ENCODE measurements at regions not wholly inside any gene's neighbourhood (a gene's known extent, or its start where the extent isn't known, plus 50 kb on each side); places are given as distances from the start of the nearest gene placed in this dataset.

DNA sequence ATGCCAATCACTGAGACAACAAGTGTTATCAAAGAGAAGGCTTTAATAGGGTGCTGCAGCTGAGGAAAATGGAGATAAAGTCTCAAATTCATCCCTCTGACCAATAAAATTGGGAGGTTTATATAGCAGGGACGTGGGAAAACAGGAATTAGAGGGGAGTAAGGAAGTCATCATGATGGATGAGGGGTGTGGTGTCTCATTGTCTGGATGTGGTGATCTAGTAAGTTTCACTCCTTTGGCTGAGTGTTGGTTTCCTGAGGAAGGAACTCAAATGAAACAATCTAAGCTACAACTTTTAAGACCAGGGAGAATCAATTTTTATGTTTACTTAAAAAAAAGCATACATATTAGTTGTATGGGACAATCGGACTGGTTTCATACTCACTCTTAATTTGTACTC lies 491.0 kb upstream of the KIRREL3 start:
- no peak for DNase-seq (ENCODE audit: insufficient read length, low spot score)
- TF ChIP-seq, protein P1, sequence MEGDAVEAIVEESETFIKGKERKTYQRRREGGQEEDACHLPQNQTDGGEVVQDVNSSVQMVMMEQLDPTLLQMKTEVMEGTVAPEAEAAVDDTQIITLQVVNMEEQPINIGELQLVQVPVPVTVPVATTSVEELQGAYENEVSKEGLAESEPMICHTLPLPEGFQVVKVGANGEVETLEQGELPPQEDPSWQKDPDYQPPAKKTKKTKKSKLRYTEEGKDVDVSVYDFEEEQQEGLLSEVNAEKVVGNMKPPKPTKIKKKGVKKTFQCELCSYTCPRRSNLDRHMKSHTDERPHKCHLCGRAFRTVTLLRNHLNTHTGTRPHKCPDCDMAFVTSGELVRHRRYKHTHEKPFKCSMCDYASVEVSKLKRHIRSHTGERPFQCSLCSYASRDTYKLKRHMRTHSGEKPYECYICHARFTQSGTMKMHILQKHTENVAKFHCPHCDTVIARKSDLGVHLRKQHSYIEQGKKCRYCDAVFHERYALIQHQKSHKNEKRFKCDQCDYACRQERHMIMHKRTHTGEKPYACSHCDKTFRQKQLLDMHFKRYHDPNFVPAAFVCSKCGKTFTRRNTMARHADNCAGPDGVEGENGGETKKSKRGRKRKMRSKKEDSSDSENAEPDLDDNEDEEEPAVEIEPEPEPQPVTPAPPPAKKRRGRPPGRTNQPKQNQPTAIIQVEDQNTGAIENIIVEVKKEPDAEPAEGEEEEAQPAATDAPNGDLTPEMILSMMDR (IDR thresholded peaks at IDR 0.05; ENCODE audit: insufficient read depth, missing control alignments), result no peak
- FAIRE-seq, result no peak

DNA sequence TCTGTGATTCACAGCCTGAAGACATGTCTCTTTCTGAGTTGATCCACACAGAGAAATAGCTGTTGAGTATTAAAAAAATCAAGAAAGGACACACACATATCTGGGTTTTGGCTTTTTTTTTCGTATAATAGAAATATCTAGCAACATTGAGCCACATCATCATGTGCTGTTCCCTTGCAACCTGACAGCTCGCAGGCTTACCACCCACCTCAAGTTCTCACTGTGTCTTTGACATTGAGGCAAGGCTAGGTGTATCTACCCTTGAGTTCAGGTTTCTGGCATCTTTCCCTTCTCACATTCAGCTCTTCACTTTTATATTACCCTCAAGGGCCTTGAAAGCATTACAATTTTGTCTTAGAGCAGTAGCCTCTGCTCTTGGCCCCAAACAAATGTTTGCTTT lies 490.3 kb upstream of the KIRREL3 start:
- TF ChIP-seq, protein P1 (IDR thresholded peaks at IDR 0.05; ENCODE audit: insufficient read depth, missing control alignments), result no peak
- no peak for FAIRE-seq
- DNase-seq (ENCODE audit: insufficient read length, low spot score), result no peak

DNA sequence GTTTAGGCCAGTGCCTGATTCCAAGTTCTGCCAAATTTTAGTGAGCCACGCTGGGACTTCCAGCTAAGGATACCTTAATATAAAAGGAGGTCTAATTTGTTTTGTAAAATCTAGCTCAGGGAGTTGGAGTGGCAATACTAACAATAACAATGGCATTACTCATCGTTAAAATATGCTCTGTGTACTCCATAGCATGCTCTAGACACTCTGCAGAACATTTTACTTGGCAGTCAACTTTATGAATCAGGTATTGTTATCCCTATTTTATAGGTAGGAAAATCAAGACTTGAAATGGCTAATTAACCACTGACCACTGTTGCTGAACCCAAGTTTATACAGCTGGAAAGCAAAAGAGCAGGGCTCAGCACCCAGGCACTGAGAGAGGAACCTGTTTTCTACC lies 485.0 kb upstream of the KIRREL3 start:
- TF ChIP-seq, protein P1 (IDR thresholded peaks at IDR 0.05; ENCODE audit: insufficient read depth, missing control alignments), result no peak
- FAIRE-seq, result no peak

DNA sequence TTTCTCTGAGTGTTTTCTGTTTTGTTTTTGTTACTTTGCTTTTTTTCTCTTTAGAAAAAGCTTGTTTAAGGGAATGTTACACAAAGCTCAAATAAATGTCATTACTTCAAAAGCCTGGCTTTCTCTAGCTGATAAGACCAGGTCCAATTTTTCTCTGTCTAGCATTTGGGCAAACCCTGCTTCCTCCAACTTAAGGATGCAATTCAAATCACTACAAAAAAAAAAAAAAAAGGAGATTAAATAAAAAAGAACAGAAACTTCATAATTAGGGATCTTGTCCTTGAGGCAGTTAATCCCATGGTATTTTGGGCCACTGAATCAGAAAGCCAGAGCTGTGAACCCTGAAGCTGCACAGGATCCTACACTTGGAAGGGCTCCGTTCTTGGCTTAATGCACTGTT lies 480.8 kb upstream of the KIRREL3 start:
- no peak for FAIRE-seq
- TF ChIP-seq, protein P1 (IDR thresholded peaks at IDR 0.05; ENCODE audit: insufficient read depth, missing control alignments), result no peak
- no peak for DNase-seq (ENCODE audit: insufficient read length, low spot score)

More for the DNA sequence above, 485.0 kb upstream of the KIRREL3 start:
- no peak for DNase-seq (ENCODE audit: insufficient read length, low spot score)

DNA sequence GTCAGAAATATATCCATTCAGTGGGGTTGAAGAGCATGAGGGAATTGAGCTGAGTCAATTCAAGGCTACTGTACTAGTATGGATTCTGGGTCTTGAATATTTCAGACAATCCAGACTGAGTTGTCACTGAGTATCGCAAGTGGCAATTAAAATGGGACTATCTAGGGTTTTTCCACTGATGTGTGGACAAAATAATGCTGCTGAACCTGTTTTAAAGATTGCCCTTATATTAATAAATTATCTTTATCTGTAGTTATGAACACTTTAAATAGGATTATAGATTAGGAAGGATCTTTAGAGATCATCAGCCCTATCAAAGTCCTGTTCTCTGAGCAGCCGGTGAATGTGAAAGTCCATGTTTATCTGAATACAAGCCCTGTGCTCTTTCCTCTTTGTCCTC lies 478.3 kb upstream of the KIRREL3 start:
- no peak for DNase-seq (ENCODE audit: insufficient read length, low spot score)
- TF ChIP-seq, protein P1 (IDR thresholded peaks at IDR 0.05; ENCODE audit: insufficient read depth, missing control alignments), result no peak
- FAIRE-seq, result no peak

DNA sequence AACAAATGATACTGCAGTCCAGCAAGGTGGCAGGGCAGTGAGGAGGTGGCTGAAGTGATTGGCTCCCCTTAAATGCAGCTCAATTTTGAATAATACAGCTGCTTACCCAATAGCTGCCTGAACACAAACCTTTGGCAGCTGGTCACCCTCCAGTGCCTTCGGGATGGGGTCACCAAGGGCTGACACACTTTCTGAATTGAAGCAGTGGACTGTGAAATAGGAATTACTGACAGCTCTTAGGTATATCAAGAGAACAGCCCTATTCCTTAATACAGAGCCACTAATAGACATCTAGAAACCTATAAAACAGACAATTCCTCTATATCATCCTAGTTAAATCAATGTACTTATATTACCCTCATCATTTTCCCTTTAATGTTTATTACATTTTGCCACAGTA lies 474.2 kb upstream of the KIRREL3 start:
- TF ChIP-seq, protein P1 (IDR thresholded peaks at IDR 0.05; ENCODE audit: insufficient read depth, missing control alignments), result no peak
- no peak for DNase-seq (ENCODE audit: insufficient read length, low spot score)
- FAIRE-seq, result no peak

DNA sequence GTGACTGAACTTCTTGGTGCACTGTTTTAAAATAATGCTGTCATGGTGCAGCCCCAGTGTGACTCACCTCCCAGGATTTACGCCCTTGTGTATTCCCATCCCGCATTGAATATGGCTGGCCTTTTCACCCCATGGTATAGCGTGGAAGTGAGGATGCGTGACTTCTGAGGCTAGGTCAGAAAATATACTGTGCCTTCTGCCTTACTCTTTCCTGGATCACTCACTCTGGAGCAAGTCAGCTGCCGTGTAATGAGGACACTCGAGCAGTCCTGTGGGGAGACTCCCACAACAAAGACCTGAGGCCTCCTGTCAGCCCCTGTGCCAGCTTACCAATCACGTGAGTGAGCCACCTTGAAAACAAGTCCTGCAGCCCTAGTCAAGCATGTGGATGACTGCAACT lies 471.9 kb upstream of the KIRREL3 start:
- TF ChIP-seq, protein P1 (IDR thresholded peaks at IDR 0.05; ENCODE audit: insufficient read depth, missing control alignments), result no peak
- DNase-seq (ENCODE audit: insufficient read length, low spot score) (no peak), FAIRE-seq (no peak)
